ENCODE measurements at regions not wholly inside any gene's neighbourhood (a gene's known extent, or its start where the extent isn't known, plus 50 kb on each side); places are given as distances from the start of the nearest gene placed in this dataset.

DNA sequence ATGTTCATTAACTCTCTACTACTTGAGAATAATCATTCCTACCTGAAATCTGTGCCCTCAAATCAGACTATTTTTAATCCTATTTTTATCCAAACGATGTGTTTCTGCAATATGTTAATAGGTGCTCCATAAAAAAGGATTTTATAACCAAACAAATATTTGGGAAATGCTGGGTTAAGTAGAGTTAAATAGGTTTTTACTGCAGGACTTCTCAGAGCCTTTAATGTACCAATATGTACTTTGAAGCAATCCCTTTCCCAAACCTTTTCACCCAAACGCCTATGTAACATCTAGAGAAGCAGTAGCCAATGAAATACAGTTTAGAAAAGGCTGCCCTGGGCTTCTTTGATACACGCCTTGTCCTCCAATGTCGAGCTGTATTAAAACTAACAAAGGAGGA lies 182.5 kb downstream of the SP3 start:
- BruUV-seq (replicated peaks): no TSS peak
- Histone ChIP-seq H3K36me3 (ENCODE audit: insufficient read depth, low read length, poor library complexity, severe bottlenecking) (no peaks in the 10 kb centered on the region), H3K4me3 (ENCODE audit: low read depth, low read length, poor library complexity, severe bottlenecking) (no peak overlapping the region), H3K27ac (ENCODE audit: low read depth, low read length, poor library complexity, severe bottlenecking) (no peak overlapping the region), H3K9me3 (ENCODE audit: low read depth, low read length, poor library complexity, severe bottlenecking) (no peaks in the 10 kb centered on the region), H3K27me3 (replicated peaks; ENCODE audit: insufficient read depth, low read depth, low read length, poor library complexity) (peaks cover 40% of the 10 kb centered on the region), H3K4me1 (ENCODE audit: insufficient read depth, low read length, poor library complexity, severe bottlenecking) (peaks cover 8% of the 10 kb centered on the region)
- TF ChIP-seq, protein P1, sequence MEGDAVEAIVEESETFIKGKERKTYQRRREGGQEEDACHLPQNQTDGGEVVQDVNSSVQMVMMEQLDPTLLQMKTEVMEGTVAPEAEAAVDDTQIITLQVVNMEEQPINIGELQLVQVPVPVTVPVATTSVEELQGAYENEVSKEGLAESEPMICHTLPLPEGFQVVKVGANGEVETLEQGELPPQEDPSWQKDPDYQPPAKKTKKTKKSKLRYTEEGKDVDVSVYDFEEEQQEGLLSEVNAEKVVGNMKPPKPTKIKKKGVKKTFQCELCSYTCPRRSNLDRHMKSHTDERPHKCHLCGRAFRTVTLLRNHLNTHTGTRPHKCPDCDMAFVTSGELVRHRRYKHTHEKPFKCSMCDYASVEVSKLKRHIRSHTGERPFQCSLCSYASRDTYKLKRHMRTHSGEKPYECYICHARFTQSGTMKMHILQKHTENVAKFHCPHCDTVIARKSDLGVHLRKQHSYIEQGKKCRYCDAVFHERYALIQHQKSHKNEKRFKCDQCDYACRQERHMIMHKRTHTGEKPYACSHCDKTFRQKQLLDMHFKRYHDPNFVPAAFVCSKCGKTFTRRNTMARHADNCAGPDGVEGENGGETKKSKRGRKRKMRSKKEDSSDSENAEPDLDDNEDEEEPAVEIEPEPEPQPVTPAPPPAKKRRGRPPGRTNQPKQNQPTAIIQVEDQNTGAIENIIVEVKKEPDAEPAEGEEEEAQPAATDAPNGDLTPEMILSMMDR (conservative IDR thresholded peaks at IDR 0.05; ENCODE audit: low read depth, low read length): no peak
- TF ChIP-seq EZH2 (IDR thresholded peaks at IDR 0.05; ENCODE audit: borderline replicate concordance, low read depth, low read length, poor library complexity, severe bottlenecking): no peak
- intact Hi-C loops (cut with micrococcal nuclease; ENCODE audit: unreplicated experiment): no loop called here
- CTCF ChIA-PET: no interaction called here
- DNase-seq (ENCODE audit: low spot score): no peak
- POLR2A ChIA-PET (ENCODE audit: low non-redundant PET): no interaction called here

DNA sequence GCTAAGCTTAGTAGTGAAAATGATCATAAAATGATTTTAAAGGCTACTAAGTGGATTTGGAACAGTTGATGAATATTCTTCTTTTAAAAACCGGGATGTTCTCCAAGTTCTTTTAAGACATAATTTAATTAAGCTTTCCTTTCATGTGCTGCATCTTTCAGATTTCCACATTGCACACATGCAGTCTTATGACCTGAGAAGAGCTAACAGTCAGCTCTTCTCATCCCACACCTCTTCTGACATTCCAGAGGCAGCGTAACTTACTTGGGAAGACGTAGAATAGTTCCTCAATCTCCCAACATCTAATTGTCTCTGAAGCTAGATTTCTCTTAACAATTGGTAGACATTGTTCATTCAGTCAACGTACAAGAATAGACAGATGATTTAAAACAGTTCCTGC lies 181.8 kb downstream of the SP3 start:
- intact Hi-C loops (cut with micrococcal nuclease; ENCODE audit: unreplicated experiment): no loop called here
- no peaks in the 10 kb centered on the region for H3K9me3 ChIP-seq (ENCODE audit: low read depth, low read length, poor library complexity, severe bottlenecking)
- ChIA-PET POLR2A (ENCODE audit: low non-redundant PET) (no interaction called here), CTCF (no interaction called here)
- no TSS peak for BruUV-seq (replicated peaks)
- H3K27ac ChIP-seq (ENCODE audit: low read depth, low read length, poor library complexity, severe bottlenecking): no peak overlapping the region
- no peak for TF ChIP-seq EZH2 (IDR thresholded peaks at IDR 0.05; ENCODE audit: borderline replicate concordance, low read depth, low read length, poor library complexity, severe bottlenecking)
- TF ChIP-seq, protein P1 (conservative IDR thresholded peaks at IDR 0.05; ENCODE audit: low read depth, low read length): no peak
- H3K4me1 ChIP-seq (ENCODE audit: insufficient read depth, low read length, poor library complexity, severe bottlenecking): peaks cover 8% of the 10 kb centered on the region
- no peak for DNase-seq (ENCODE audit: low spot score)
- H3K4me3 ChIP-seq (ENCODE audit: low read depth, low read length, poor library complexity, severe bottlenecking): no peak overlapping the region
- no peaks in the 10 kb centered on the region for H3K36me3 ChIP-seq (ENCODE audit: insufficient read depth, low read length, poor library complexity, severe bottlenecking)
- H3K27me3 ChIP-seq (replicated peaks; ENCODE audit: insufficient read depth, low read depth, low read length, poor library complexity): peaks cover 40% of the 10 kb centered on the region

DNA sequence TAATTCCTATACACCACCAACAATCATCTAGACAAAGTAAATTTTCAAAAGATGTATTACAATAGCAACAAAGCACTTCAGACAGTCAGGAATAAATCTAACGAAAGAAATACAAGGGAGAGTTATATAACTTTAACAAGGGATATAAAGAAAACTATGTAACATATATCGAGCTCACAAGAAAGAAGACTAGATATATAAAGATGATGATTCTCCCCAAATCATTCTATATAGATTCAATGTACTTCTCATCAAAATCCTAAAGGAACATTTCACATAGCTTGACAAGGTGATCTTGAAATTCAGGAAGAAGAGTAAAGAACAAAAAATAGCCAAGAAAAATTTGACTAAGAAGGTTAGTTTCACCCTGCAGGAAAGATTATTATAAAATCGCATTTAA lies 179.4 kb downstream of the SP3 start:
- no peaks in the 10 kb centered on the region for H3K36me3 ChIP-seq (ENCODE audit: insufficient read depth, low read length, poor library complexity, severe bottlenecking)
- intact Hi-C loops (cut with micrococcal nuclease; ENCODE audit: unreplicated experiment): no loop called here
- peaks cover 39% of the 10 kb centered on the region for H3K27me3 ChIP-seq (replicated peaks; ENCODE audit: insufficient read depth, low read depth, low read length, poor library complexity)
- H3K27ac ChIP-seq (ENCODE audit: low read depth, low read length, poor library complexity, severe bottlenecking): no peak overlapping the region
- H3K9me3 ChIP-seq (ENCODE audit: low read depth, low read length, poor library complexity, severe bottlenecking): no peaks in the 10 kb centered on the region
- no TSS peak for BruUV-seq (replicated peaks)
- TF ChIP-seq, protein P1 (conservative IDR thresholded peaks at IDR 0.05; ENCODE audit: low read depth, low read length): no peak
- TF ChIP-seq EZH2 (IDR thresholded peaks at IDR 0.05; ENCODE audit: borderline replicate concordance, low read depth, low read length, poor library complexity, severe bottlenecking): no peak
- DNase-seq (ENCODE audit: low spot score): no peak
- ChIA-PET CTCF (no interaction called here), POLR2A (ENCODE audit: low non-redundant PET) (no interaction called here)
- H3K4me1 ChIP-seq (ENCODE audit: insufficient read depth, low read length, poor library complexity, severe bottlenecking): peaks cover 8% of the 10 kb centered on the region
- no peak overlapping the region for H3K4me3 ChIP-seq (ENCODE audit: low read depth, low read length, poor library complexity, severe bottlenecking)

Measured in A673 (cell line).